Gastrocnemius medialis (tissue), 4 donors: ENCODE measurements at regions not wholly inside any gene's neighbourhood (a gene's known extent, or its start where the extent isn't known, plus 50 kb on each side); places are given as distances from the start of the nearest gene placed in this dataset.

Experiments used
- POLR2A ChIP-seq, 2 donors: fragments of 450-650 bp; IDR thresholded peaks; one replicate each; pipeline ENCODE4 v1.6.1; 2017; ENCODE audit warnings: antibody characterized with exemption in 2 of 2, mild to moderate bottlenecking in 2 of 2, moderate library complexity in 2 of 2
- TF ChIP-seq, protein P1 (sequence below), 5 experiments: fragments of 450-650 bp in 3 of 5; fragments of 200-600 bp in 2 of 5; sonication (generic) in 2 of 5; IDR thresholded peaks in 4 of 5; conservative IDR thresholded peaks in 1 of 5; 1 replicate in 4 of 5; 2 replicates in 1 of 5; pipeline ENCODE4 v1.5.1; 2016 to 2019; ENCODE audit warnings: antibody characterized with exemption in 5 of 5, mild to moderate bottlenecking in 3 of 5, moderate library complexity in 3 of 5

DNA sequence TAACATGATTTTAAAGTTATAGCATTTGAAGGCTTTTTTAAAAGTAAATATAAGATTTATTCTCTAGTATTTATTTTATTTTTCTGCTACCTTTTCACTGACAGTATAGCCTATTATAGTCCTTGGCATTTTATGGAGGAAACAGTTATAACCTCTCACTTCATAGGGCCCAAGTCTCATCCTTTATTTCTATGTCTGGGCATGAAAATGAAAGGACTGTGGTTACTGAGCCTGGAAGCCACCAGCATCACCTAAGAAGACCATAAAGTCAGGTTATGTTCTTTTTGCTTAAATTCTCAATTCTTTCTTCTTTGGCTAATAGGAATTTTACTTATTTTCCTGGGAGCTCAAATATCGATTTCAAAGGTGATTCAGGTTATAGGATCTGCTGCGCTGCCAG, 494.7 kb upstream of the TECRL start:
- TF ChIP-seq, protein P1, sequence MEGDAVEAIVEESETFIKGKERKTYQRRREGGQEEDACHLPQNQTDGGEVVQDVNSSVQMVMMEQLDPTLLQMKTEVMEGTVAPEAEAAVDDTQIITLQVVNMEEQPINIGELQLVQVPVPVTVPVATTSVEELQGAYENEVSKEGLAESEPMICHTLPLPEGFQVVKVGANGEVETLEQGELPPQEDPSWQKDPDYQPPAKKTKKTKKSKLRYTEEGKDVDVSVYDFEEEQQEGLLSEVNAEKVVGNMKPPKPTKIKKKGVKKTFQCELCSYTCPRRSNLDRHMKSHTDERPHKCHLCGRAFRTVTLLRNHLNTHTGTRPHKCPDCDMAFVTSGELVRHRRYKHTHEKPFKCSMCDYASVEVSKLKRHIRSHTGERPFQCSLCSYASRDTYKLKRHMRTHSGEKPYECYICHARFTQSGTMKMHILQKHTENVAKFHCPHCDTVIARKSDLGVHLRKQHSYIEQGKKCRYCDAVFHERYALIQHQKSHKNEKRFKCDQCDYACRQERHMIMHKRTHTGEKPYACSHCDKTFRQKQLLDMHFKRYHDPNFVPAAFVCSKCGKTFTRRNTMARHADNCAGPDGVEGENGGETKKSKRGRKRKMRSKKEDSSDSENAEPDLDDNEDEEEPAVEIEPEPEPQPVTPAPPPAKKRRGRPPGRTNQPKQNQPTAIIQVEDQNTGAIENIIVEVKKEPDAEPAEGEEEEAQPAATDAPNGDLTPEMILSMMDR (IDR thresholded peaks at IDR 0.05 in 4 of 5, conservative IDR thresholded peaks at IDR 0.05 in 1 of 5): no peak
- no peak for TF ChIP-seq POLR2A (IDR thresholded peaks at IDR 0.05)
